ENCODE measurements at regions not wholly inside any gene's neighbourhood (a gene's known extent, or its start where the extent isn't known, plus 50 kb on each side); places are given as distances from the start of the nearest gene placed in this dataset.

GRCh38 chr2:219983836-219984235 is 356.4 kb downstream of the SLC4A3 start:
- TF ChIP-seq EZH2phosphoT487 (IDR thresholded peaks at IDR 0.05; ENCODE audit: insufficient read depth, low read depth) (no peak), EZH2 (IDR thresholded peaks at IDR 0.05; ENCODE audit: insufficient read depth, poor library complexity, severe bottlenecking) (no peak)
